HFFc6 (cell line): ENCODE measurements at regions not wholly inside any gene's neighbourhood (a gene's known extent, or its start where the extent isn't known, plus 50 kb on each side); places are given as distances from the start of the nearest gene placed in this dataset.
A peak's percentile ranks its signal among the peaks of the same experiment; 100 is the strongest.

Experiments used
- DNase-seq: peaks from one replicate; pipeline ENCODE4 v3.0.0-alpha.2; 2018
- H3K27ac Mint-ChIP-seq: 2 replicates; pipeline ENCODE4 v1.8.0; 2020; ENCODE audit warnings: mild to moderate bottlenecking, mixed read lengths
- H3K27me3 Mint-ChIP-seq: 2 replicates; pipeline ENCODE4 v1.8.0; 2021; ENCODE audit warnings: mild to moderate bottlenecking, moderate library complexity, mixed read lengths; ENCODE audit not compliant: insufficient read depth
- H3K36me3 Mint-ChIP-seq: 2 replicates; pipeline ENCODE4 v1.8.0; 2021; ENCODE audit warnings: low read depth, mixed read lengths
- H3K4me1 Mint-ChIP-seq: 2 replicates; pipeline ENCODE4 v1.8.0; 2020; ENCODE audit warnings: low read depth, mixed read lengths
- H3K4me3 Mint-ChIP-seq: 2 replicates; pipeline ENCODE4 v1.8.0; 2020; ENCODE audit warnings: mild to moderate bottlenecking, moderate library complexity, mixed read lengths
- H3K9me3 Mint-ChIP-seq: 2 replicates; pipeline ENCODE4 v1.8.0; 2020; ENCODE audit warnings: mild to moderate bottlenecking, mixed read lengths
- TF ChIP-seq, protein P1 (sequence below): fragments of 200-600 bp; sonication (generic); IDR thresholded peaks from 2 replicates; pipeline ENCODE4 v1.5.0; 2021; ENCODE audit warnings: antibody characterized with exemption, mild to moderate bottlenecking

GRCh38 chr6:40718401-40718800 is 131.2 kb upstream of the LRFN2 start:
- Mint-ChIP-seq H3K36me3 (no peaks in the 10 kb centered on the region), H3K9me3 (no peaks in the 10 kb centered on the region), H3K27ac (no peak overlapping the region), H3K4me1 (peaks cover 33% of the 10 kb centered on the region), H3K27me3 (peaks cover 22% of the 10 kb centered on the region), H3K4me3 (no peak overlapping the region)
- no peak for DNase-seq
- TF ChIP-seq, protein P1, sequence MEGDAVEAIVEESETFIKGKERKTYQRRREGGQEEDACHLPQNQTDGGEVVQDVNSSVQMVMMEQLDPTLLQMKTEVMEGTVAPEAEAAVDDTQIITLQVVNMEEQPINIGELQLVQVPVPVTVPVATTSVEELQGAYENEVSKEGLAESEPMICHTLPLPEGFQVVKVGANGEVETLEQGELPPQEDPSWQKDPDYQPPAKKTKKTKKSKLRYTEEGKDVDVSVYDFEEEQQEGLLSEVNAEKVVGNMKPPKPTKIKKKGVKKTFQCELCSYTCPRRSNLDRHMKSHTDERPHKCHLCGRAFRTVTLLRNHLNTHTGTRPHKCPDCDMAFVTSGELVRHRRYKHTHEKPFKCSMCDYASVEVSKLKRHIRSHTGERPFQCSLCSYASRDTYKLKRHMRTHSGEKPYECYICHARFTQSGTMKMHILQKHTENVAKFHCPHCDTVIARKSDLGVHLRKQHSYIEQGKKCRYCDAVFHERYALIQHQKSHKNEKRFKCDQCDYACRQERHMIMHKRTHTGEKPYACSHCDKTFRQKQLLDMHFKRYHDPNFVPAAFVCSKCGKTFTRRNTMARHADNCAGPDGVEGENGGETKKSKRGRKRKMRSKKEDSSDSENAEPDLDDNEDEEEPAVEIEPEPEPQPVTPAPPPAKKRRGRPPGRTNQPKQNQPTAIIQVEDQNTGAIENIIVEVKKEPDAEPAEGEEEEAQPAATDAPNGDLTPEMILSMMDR: no peak

DNA sequence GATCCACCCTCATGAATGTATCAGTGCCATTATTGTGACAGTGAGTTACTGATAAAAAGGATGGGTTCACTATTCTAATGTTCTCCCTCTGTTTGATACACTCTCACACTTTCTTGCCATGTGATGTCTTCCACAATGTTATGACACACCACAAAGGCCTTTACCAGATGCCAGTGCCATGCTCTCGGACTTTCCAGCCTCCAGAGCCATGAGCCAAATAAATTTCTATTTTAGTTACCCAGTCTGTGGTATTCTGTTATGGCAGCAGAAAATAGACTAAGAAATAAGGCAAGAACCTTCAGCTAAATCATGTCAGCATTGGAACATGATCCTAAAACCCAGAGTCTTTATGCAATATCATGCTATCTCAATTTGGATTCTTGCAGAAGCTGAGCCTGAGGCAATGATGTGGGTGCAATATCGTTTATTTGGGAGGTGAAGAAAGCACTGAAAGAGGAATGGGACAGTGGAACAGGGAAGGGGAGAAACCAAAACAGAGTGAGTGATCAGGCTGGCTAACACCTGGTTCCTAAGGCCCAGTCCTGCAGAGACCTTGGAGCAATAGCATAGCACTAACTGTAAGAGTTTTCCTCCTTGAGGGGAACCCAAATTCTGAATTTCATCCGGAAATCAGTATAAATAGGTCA is 130.4 kb upstream of the LRFN2 start:
- H3K27me3 Mint-ChIP-seq: peaks cover 23% of the 10 kb centered on the region
- no peak for DNase-seq

GRCh38 chr6:40715570-40716403 is 128.6 kb upstream of the LRFN2 start:
- H3K4me3 Mint-ChIP-seq: no peak overlapping the region
- no peaks in the 10 kb centered on the region for H3K36me3 Mint-ChIP-seq
- H3K27ac Mint-ChIP-seq: no peak overlapping the region
- no peak for DNase-seq
- TF ChIP-seq, protein P1: peak; percentile 7; the same call in 1 of the 2 replicates
- H3K9me3 Mint-ChIP-seq: no peaks in the 10 kb centered on the region
- H3K27me3 Mint-ChIP-seq: peaks cover 26% of the 10 kb centered on the region
- H3K4me1 Mint-ChIP-seq: peaks cover 19% of the 10 kb centered on the region

More for the DNA sequence above, 130.4 kb upstream of the LRFN2 start:
- Mint-ChIP-seq H3K4me1 (peaks cover 26% of the 10 kb centered on the region), H3K9me3 (no peaks in the 10 kb centered on the region), H3K4me3 (no peak overlapping the region), H3K27ac (no peak overlapping the region), H3K36me3 (no peaks in the 10 kb centered on the region)
- TF ChIP-seq, protein P1: no peak

DNA sequence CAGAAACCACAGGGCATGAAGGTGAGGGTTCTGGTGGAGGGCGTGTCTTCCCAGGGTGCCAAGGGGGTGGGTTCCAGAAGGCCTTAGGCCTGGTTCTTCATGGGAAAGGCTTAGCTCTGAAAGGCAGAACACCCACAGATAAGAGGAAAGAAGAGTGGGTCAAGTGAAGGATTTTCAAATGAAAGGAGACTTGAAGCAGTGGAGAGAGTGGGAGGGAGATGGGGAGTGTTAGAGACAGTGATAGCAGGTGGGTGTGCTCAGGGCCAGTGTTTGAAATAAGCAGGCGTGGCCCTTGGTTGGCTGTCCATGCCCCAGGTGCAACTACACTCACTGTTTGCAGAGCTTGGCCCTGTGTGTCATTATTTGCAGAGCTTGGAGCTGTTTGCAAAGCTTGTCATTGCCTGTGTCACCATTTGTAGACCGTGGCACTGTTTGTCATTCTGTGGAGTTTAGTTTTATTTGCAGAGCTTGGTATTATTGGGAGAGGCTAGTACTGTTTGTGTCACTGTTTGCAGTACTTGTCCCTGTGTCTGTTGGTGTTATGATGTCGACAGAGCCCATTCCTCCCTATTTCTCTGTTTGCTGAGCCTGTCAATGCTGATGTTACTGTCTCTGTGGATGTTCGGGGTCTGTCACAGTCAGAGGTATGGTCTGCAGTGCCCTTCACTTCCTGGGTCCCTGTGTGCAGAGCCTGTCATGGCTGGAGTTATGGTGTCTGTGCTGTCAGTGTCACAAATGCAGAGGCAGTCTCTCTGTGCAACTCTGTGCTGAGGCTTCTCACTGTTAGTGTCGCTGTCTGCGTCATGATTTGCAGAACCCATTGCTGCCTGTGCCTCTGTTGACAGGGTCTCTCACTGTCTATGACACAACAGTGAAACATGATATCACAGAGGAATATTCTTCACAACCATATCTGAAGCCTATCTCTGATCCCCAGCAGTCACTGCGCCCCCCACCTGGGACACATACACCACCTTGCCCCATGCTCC is 127.7 kb upstream of the LRFN2 start:
- Mint-ChIP-seq H3K4me1 (peaks cover 10% of the 10 kb centered on the region), H3K4me3 (no peak overlapping the region)

GRCh38 chr6:40714143-40714542 is 127.0 kb upstream of the LRFN2 start:
- H3K27me3 Mint-ChIP-seq: peaks cover 26% of the 10 kb centered on the region
- H3K9me3 Mint-ChIP-seq: no peaks in the 10 kb centered on the region
- no peak for DNase-seq
- no peaks in the 10 kb centered on the region for H3K36me3 Mint-ChIP-seq
- H3K4me1 Mint-ChIP-seq: peaks cover 3% of the 10 kb centered on the region
- H3K27ac Mint-ChIP-seq: no peak overlapping the region
- H3K4me3 Mint-ChIP-seq: no peak overlapping the region
- TF ChIP-seq, protein P1: no peak

More for the DNA sequence above, 127.7 kb upstream of the LRFN2 start:
- TF ChIP-seq, protein P1: no peak
- H3K27me3 Mint-ChIP-seq: peaks cover 26% of the 10 kb centered on the region
- no peaks in the 10 kb centered on the region for H3K9me3 Mint-ChIP-seq
- no peaks in the 10 kb centered on the region for H3K36me3 Mint-ChIP-seq
- DNase-seq: no peak
- H3K27ac Mint-ChIP-seq: no peak overlapping the region
